ENCODE measurements at regions not wholly inside any gene's neighbourhood (a gene's known extent, or its start where the extent isn't known, plus 50 kb on each side); places are given as distances from the start of the nearest gene placed in this dataset.

- no peak for TF ChIP-seq CTCF (IDR thresholded peaks at IDR 0.05)
- Histone ChIP-seq H3K9me3 (no peaks in the 10 kb centered on the region), H3K4me3 (ENCODE audit: low read depth in 1 of 2, low read length in 1 of 2) (no peak overlapping the region), H3K27me3 (no peaks in the 10 kb centered on the region), H3K36me3 (no peaks in the 10 kb centered on the region), H3K27ac (no peak overlapping the region), H3K4me1 (ENCODE audit: control insufficient read depth in 1 of 2, insufficient read depth in 1 of 2, low read depth in 1 of 2, low read length in 1 of 2) (no peaks in the 10 kb centered on the region)
These were observed 348.1 kb downstream of the CCDC85A start for GRCh38 chr2:56531668-56532420.

- Histone ChIP-seq H3K36me3 (no peaks in the 10 kb centered on the region), H3K4me1 (ENCODE audit: control insufficient read depth in 1 of 2, insufficient read depth in 1 of 2, low read depth in 1 of 2, low read length in 1 of 2) (no peaks in the 10 kb centered on the region), H3K27me3 (no peaks in the 10 kb centered on the region), H3K9me3 (no peaks in the 10 kb centered on the region), H3K27ac (no peak overlapping the region), H3K4me3 (ENCODE audit: low read depth in 1 of 2, low read length in 1 of 2) (no peak overlapping the region)
- TF ChIP-seq CTCF (IDR thresholded peaks at IDR 0.05) = no peak
These were observed 350.5 kb downstream of the CCDC85A start for GRCh38 chr2:56534321-56534720.

- no peaks in the 10 kb centered on the region for H3K36me3 ChIP-seq
- no peaks in the 10 kb centered on the region for H3K4me1 ChIP-seq (ENCODE audit: control insufficient read depth in 1 of 2, insufficient read depth in 1 of 2, low read depth in 1 of 2, low read length in 1 of 2)
- no peaks in the 10 kb centered on the region for H3K9me3 ChIP-seq
- no peak for TF ChIP-seq CTCF (IDR thresholded peaks at IDR 0.05)
- no peak overlapping the region for H3K27ac ChIP-seq
- no peaks in the 10 kb centered on the region for H3K27me3 ChIP-seq
- H3K4me3 ChIP-seq (ENCODE audit: low read depth in 1 of 2, low read length in 1 of 2) = no peak overlapping the region
These were observed 354.0 kb downstream of the CCDC85A start for GRCh38 chr2:56537756-56538155.

GRCh38 chr2:56539618-56540017 is 355.8 kb downstream of the CCDC85A start:
- Histone ChIP-seq H3K4me3 (ENCODE audit: low read depth in 1 of 2, low read length in 1 of 2) (no peak overlapping the region), H3K36me3 (no peaks in the 10 kb centered on the region), H3K4me1 (ENCODE audit: control insufficient read depth in 1 of 2, insufficient read depth in 1 of 2, low read depth in 1 of 2, low read length in 1 of 2) (no peaks in the 10 kb centered on the region), H3K27me3 (no peaks in the 10 kb centered on the region), H3K9me3 (no peaks in the 10 kb centered on the region), H3K27ac (no peak overlapping the region)
- TF ChIP-seq CTCF (IDR thresholded peaks at IDR 0.05) = no peak

- no peak for TF ChIP-seq CTCF (IDR thresholded peaks at IDR 0.05)
- Histone ChIP-seq H3K9me3 (no peaks in the 10 kb centered on the region), H3K4me3 (ENCODE audit: low read depth in 1 of 2, low read length in 1 of 2) (no peak overlapping the region), H3K27ac (no peak overlapping the region), H3K27me3 (no peaks in the 10 kb centered on the region), H3K4me1 (ENCODE audit: control insufficient read depth in 1 of 2, insufficient read depth in 1 of 2, low read depth in 1 of 2, low read length in 1 of 2) (no peaks in the 10 kb centered on the region), H3K36me3 (no peaks in the 10 kb centered on the region)
These were observed 356.7 kb downstream of the CCDC85A start for GRCh38 chr2:56540467-56540866.

Measured in neutrophil (primary cell).